HG03565 (cell line): ENCODE measurements at regions not wholly inside any gene's neighbourhood (a gene's known extent, or its start where the extent isn't known, plus 50 kb on each side); places are given as distances from the start of the nearest gene placed in this dataset.

ENCODE experiments used
- ATAC-seq: cut with Tn5 transposase; IDR thresholded peaks from one replicate; pipeline ENCODE4 v1.9.1; 2021; ENCODE audit warnings: mild to moderate bottlenecking, moderate library complexity; ENCODE audit not compliant: unreplicated experiment

- no peak for ATAC-seq
Measured at GRCh38 chr3:145815707-145816413, 345.1 kb downstream of the PLOD2 start.

GRCh38 chr3:145817870-145818483 lies 343.0 kb downstream of the PLOD2 start:
- ATAC-seq = peak; percentile 86

- no peak for ATAC-seq
Measured at GRCh38 chr3:145820170-145820569, 340.8 kb downstream of the PLOD2 start.

- ATAC-seq = no peak
Measured at GRCh38 chr3:145842294-145842902, 318.6 kb downstream of the PLOD2 start.

GRCh38 chr3:145843561-145843960 lies 317.4 kb downstream of the PLOD2 start:
- ATAC-seq = no peak

- no peak for ATAC-seq
Measured at GRCh38 chr3:145849115-145849514, 311.9 kb downstream of the PLOD2 start.

- no peak for ATAC-seq
Measured at GRCh38 chr3:145854499-145854898, 306.5 kb downstream of the PLOD2 start.

- ATAC-seq = no peak
Measured at GRCh38 chr3:145857956-145858355, 303.0 kb downstream of the PLOD2 start.

- ATAC-seq = no peak
Measured at GRCh38 chr3:145864336-145864735, 296.6 kb downstream of the PLOD2 start.

GRCh38 chr3:145865399-145866018 lies 295.5 kb downstream of the PLOD2 start:
- no peak for ATAC-seq

- peak; percentile 69 for ATAC-seq
Measured at GRCh38 chr3:145869958-145870357, 291.0 kb downstream of the PLOD2 start.

- no peak for ATAC-seq
Measured at GRCh38 chr3:145882436-145882835, 278.5 kb downstream of the PLOD2 start.

- ATAC-seq = no peak
Measured at GRCh38 chr3:145889730-145890129, 271.3 kb downstream of the PLOD2 start.

GRCh38 chr3:145892869-145893268 lies 268.1 kb downstream of the PLOD2 start:
- no peak for ATAC-seq

- no peak for ATAC-seq
Measured at GRCh38 chr3:145893331-145893730, 267.7 kb downstream of the PLOD2 start.

GRCh38 chr3:145898487-145898886 lies 262.5 kb downstream of the PLOD2 start:
- ATAC-seq = no peak

GRCh38 chr3:145899241-145899640 lies 261.7 kb downstream of the PLOD2 start:
- peak; percentile 35 for ATAC-seq

- peak; percentile 82 for ATAC-seq
Measured at GRCh38 chr3:145900056-145900829, 260.7 kb downstream of the PLOD2 start.

GRCh38 chr3:145902166-145902565 lies 258.8 kb downstream of the PLOD2 start:
- no peak for ATAC-seq

- no peak for ATAC-seq
Measured at GRCh38 chr3:145903472-145904013, 257.4 kb downstream of the PLOD2 start.

GRCh38 chr3:145904138-145904537 lies 256.8 kb downstream of the PLOD2 start:
- no peak for ATAC-seq
